OCI-LY7 (cell line): ENCODE measurements at regions not wholly inside any gene's neighbourhood (a gene's known extent, or its start where the extent isn't known, plus 50 kb on each side); places are given as distances from the start of the nearest gene placed in this dataset.

ENCODE experiments used
- BruUV-seq: library from RNA; stranded (reverse); fragments of 400-500 nt; replicated peaks from 2 replicates; lab custom pipeline; 2021; lab: Mats Ljungman, UMichigan
- CTCF ChIA-PET: fragments of 300-600 bp; sonication (Branson Sonifier 250); formaldehyde crosslinking; loops from one replicate; lab custom pipeline; 2022; ENCODE audit warnings: antibody characterized with exemption; ENCODE audit not compliant: unreplicated experiment; lab: Charles Lee
- POLR2A ChIA-PET: fragments of 300-600 bp; sonication (Branson Sonifier 250); formaldehyde crosslinking; loops from one replicate; lab custom pipeline; 2022; ENCODE audit warnings: antibody characterized with exemption; lab: Charles Lee
- DNase-seq: peaks from one replicate; pipeline ENCODE4 v3.0.0-alpha.2; 2015; ENCODE audit warnings: low spot score
- H2AFZ ChIP-seq: fragments of 200-600 bp; sonication (generic), shearing (Covaris generic); 2 replicates; pipeline ENCODE4 v1.6.1; 2014; ENCODE audit warnings: mild to moderate bottlenecking, antibody characterized with exemption, low read length, moderate library complexity
- H3K27ac ChIP-seq: fragments of 200-600 bp; sonication (generic); 2 replicates; pipeline ENCODE4 v1.5.1; 2014; ENCODE audit warnings: mixed run types, low read depth, mild to moderate bottlenecking, moderate library complexity, low read length, inconsistent platforms; ENCODE audit not compliant: poor library complexity, severe bottlenecking
- H3K36me3 ChIP-seq: fragments of 200-600 bp; sonication (generic); 2 replicates; pipeline ENCODE4 v1.6.1; 2014; ENCODE audit warnings: mild to moderate bottlenecking, antibody characterized with exemption, low read length, moderate library complexity, mixed read lengths; ENCODE audit not compliant: insufficient read depth
- H3K4me1 ChIP-seq: fragments of 200-600 bp; sonication (generic); 2 replicates; pipeline ENCODE4 v1.5.1; 2014; ENCODE audit warnings: mild to moderate bottlenecking, low read length; ENCODE audit not compliant: insufficient read depth, poor library complexity, severe bottlenecking
- H3K4me2 ChIP-seq: fragments of 200-600 bp; sonication (generic); 2 replicates; pipeline ENCODE4 v1.6.1; 2014; ENCODE audit warnings: mild to moderate bottlenecking, low read length
- H3K4me3 ChIP-seq: fragments of 200-600 bp; sonication (generic); 2 replicates; pipeline ENCODE4 v1.5.1; 2014; ENCODE audit warnings: mild to moderate bottlenecking, low read depth, low read length; ENCODE audit not compliant: poor library complexity, severe bottlenecking
- H3K79me2 ChIP-seq: fragments of 200-600 bp; sonication (generic); 2 replicates; pipeline ENCODE4 v1.6.1; 2016; ENCODE audit warnings: low read depth, mild to moderate bottlenecking, low read length, moderate library complexity, mixed read lengths; ENCODE audit not compliant: insufficient read depth
- H3K9me2 ChIP-seq: fragments of 200-600 bp; sonication (generic); 2 replicates; pipeline ENCODE4 v1.6.1; 2016; ENCODE audit warnings: mild to moderate bottlenecking, low read length, mixed read lengths; ENCODE audit not compliant: insufficient read depth
- H3K9me3 ChIP-seq: fragments of 200-600 bp; sonication (generic); 2 replicates; pipeline ENCODE4 v1.6.1; 2014; ENCODE audit warnings: mild to moderate bottlenecking, mixed run types, low read length, mixed read lengths
- H4K20me1 ChIP-seq: fragments of 200-600 bp; sonication (generic); 2 replicates; pipeline ENCODE4 v1.6.1; 2014; ENCODE audit warnings: mild to moderate bottlenecking, antibody characterized with exemption, low read length, moderate library complexity, mixed read lengths; ENCODE audit not compliant: insufficient read depth
- EZH2phosphoT487 ChIP-seq: fragments of 200-600 bp; sonication (generic); IDR thresholded peaks from 2 replicates; pipeline ENCODE4 v1.6.1; 2018; ENCODE audit warnings: low read depth, borderline replicate concordance, mild to moderate bottlenecking, mixed run types, antibody characterized with exemption, low read length, moderate library complexity, mixed read lengths
- intact Hi-C: fragments of 100-400 bp; cut with micrococcal nuclease; formaldehyde crosslinking; loops from one replicate; pipeline ENCODE4 v1.10.0; 2022; ENCODE audit not compliant: unreplicated experiment
- TF ChIP-seq, protein P1 (sequence below): fragments of 200-600 bp; sonication (generic); conservative IDR thresholded peaks from 2 replicates; pipeline ENCODE4 v1.5.1; 2014; ENCODE audit warnings: mild to moderate bottlenecking, antibody characterized with exemption, low read length, moderate library complexity, mixed read lengths

DNA sequence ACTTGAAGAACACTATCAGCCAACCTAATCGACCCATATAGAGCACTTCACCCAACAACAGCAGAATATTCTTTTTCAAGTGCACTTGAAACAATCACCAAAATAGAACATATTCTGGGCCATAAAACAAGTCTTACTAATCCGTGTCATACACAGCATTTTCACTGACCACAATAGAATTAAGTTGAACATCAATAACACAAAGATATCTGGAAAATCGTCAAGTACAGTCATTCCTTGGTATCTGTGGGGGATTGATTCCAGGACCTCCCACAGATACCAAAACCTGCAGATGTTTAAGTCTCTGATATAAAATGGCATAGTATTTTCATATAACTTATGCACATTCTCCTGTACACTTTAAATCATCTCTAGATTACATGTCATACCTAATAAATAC, 295.7 kb downstream of the BCL11B start:
- no peak overlapping the region for H3K4me2 ChIP-seq
- no peak overlapping the region for H2AFZ ChIP-seq
- intact Hi-C loops: no loop called here
- no peak for TF ChIP-seq EZH2phosphoT487
- TF ChIP-seq, protein P1, sequence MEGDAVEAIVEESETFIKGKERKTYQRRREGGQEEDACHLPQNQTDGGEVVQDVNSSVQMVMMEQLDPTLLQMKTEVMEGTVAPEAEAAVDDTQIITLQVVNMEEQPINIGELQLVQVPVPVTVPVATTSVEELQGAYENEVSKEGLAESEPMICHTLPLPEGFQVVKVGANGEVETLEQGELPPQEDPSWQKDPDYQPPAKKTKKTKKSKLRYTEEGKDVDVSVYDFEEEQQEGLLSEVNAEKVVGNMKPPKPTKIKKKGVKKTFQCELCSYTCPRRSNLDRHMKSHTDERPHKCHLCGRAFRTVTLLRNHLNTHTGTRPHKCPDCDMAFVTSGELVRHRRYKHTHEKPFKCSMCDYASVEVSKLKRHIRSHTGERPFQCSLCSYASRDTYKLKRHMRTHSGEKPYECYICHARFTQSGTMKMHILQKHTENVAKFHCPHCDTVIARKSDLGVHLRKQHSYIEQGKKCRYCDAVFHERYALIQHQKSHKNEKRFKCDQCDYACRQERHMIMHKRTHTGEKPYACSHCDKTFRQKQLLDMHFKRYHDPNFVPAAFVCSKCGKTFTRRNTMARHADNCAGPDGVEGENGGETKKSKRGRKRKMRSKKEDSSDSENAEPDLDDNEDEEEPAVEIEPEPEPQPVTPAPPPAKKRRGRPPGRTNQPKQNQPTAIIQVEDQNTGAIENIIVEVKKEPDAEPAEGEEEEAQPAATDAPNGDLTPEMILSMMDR: no peak
- CTCF ChIA-PET: no interaction called here
- POLR2A ChIA-PET: no interaction called here
- BruUV-seq: no TSS peak
- H3K9me3 ChIP-seq: no peaks in the 10 kb centered on the region
- H4K20me1 ChIP-seq: no peaks in the 10 kb centered on the region
- H3K79me2 ChIP-seq: no peaks in the 10 kb centered on the region
- no peaks in the 10 kb centered on the region for H3K36me3 ChIP-seq
- no peak for DNase-seq
- no peaks in the 10 kb centered on the region for H3K4me1 ChIP-seq
- no peak overlapping the region for H3K4me3 ChIP-seq
- H3K9me2 ChIP-seq: no peaks in the 10 kb centered on the region
- no peak overlapping the region for H3K27ac ChIP-seq

DNA sequence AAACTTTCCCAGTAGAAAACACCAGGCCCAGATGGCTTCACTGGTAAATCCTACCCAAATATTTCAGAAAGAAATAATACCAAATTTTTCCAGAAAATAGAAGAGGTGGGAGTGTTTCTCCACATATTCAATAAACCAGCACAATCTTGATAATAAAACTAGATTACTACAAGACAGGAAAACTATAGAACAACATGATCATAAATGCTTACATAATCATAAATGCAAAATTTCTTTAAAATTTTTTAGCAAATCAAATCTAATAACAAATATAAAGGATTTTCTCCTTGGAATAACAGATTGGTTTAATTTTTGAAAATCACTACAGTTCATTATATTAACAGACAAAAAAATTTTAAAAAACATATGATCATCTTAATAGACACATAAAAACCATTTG, 294.5 kb downstream of the BCL11B start:
- CTCF ChIA-PET: no interaction called here
- Histone ChIP-seq H3K4me3 (no peak overlapping the region), H3K9me3 (no peaks in the 10 kb centered on the region), H3K4me1 (no peaks in the 10 kb centered on the region), H3K79me2 (no peaks in the 10 kb centered on the region), H3K27ac (no peak overlapping the region), H4K20me1 (no peaks in the 10 kb centered on the region), H2AFZ (no peak overlapping the region), H3K4me2 (no peak overlapping the region), H3K9me2 (no peaks in the 10 kb centered on the region), H3K36me3 (no peaks in the 10 kb centered on the region)
- no peak for TF ChIP-seq EZH2phosphoT487
- TF ChIP-seq, protein P1: no peak
- BruUV-seq: no TSS peak
- no peak for DNase-seq
- intact Hi-C loops: no loop called here
- POLR2A ChIA-PET: no interaction called here

DNA sequence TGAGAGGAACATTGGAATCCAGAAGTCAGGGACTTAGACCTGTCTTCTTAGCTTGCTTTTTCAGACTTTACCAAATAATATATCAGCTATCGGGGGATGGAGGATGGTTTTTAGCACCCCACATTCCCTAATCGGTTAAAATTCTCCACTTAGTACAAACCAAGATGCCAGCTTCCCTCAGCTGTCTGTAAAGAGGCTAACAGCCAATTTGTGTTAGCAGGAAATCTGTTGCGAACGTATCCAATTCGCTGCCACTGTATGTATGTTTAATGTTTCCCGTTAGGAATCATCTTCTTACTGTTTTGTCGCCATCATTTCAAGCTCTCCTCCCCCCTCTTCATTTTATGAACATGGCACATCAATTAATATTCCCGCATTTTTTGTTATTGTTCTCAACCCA, 289.0 kb downstream of the BCL11B start:
- Histone ChIP-seq H3K27ac (no peak overlapping the region), H4K20me1 (no peaks in the 10 kb centered on the region), H3K9me3 (no peaks in the 10 kb centered on the region), H3K9me2 (no peaks in the 10 kb centered on the region), H3K4me2 (no peak overlapping the region), H3K4me1 (no peaks in the 10 kb centered on the region), H3K36me3 (no peaks in the 10 kb centered on the region), H3K79me2 (no peaks in the 10 kb centered on the region), H3K4me3 (no peak overlapping the region), H2AFZ (no peak overlapping the region)
- BruUV-seq: no TSS peak
- ChIA-PET POLR2A (interaction anchor here (0.7 kb wide), 1 partner anchor 70 kb away, joined by 3 read pairs; no protein-coding TSS in a partner anchor), CTCF (no interaction called here)
- no peak for DNase-seq
- TF ChIP-seq, protein P1: no peak
- intact Hi-C loops: no loop called here
